ENCODE measurements at regions not wholly inside any gene's neighbourhood (a gene's known extent, or its start where the extent isn't known, plus 50 kb on each side); places are given as distances from the start of the nearest gene placed in this dataset.

DNA sequence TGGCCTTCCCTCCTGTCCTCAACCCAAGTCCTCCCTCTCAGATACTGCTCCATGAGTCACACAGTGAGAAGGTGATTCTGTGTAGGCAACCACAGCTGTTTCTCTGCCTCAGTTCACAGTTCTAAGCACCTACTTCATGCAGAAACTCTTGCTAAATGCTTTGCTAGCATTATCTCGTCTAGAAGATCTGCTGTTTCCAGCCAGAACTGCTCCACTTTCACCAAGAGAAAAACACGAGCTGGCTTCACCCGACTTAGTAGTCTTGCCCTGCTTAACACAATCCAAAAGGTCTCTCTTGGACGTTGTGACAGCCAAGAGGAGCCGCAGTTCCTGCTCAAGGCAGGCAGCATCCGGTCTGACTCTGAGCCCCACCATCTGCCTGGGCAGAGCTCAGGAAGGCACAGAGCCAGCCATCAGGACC lies 272.1 kb downstream of the UACA start:
- TF ChIP-seq CTCF (IDR thresholded peaks at IDR 0.05; ENCODE audit: low read depth, low read length), result no peak
- no peaks in the 10 kb centered on the region for H3K27me3 ChIP-seq (ENCODE audit: control insufficient read depth, insufficient read depth, low read length)
- H3K9me3 ChIP-seq (ENCODE audit: control insufficient read depth, insufficient read depth, low read length), result no peaks in the 10 kb centered on the region; the same call in 1 of the 2 replicates
- no peak overlapping the region for H3K27ac ChIP-seq (ENCODE audit: low read depth, low read length)
- DNase-seq (ENCODE audit: low read depth, low spot score), result no peak
- H3K4me3 ChIP-seq (ENCODE audit: low read depth, low read length), result no peak overlapping the region
- POLR2A ChIA-PET, result no interaction called here
- CTCF ChIA-PET, result interaction anchor here (0.7 to 1.3 kb wide), 2 partner anchors 915 to 1028 kb away, joined by 3 read pairs; no protein-coding TSS in a partner anchor

DNA sequence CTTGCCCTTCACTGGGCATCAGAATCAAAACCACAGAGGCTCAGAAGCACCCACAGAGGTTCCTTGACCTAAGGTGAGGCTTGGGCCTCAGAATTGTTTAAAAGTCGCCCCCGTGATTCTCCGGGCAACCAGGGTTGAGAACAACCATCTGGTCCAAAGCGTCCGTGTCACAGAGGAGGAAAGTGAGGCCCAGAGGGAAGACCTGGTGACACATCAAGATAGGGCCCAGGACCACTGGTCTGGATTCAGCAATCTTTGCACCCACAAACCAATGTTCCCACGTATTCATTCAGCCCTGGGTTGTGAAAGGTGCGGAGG lies 272.6 kb downstream of the UACA start:
- POLR2A ChIA-PET, result no interaction called here
- TF ChIP-seq CTCF (IDR thresholded peaks at IDR 0.05; ENCODE audit: low read depth, low read length), result no peak
- Histone ChIP-seq H3K27ac (ENCODE audit: low read depth, low read length) (no peak overlapping the region), H3K27me3 (ENCODE audit: control insufficient read depth, insufficient read depth, low read length) (no peaks in the 10 kb centered on the region), H3K9me3 (ENCODE audit: control insufficient read depth, insufficient read depth, low read length) (no peaks in the 10 kb centered on the region; the same call in 1 of the 2 replicates), H3K4me3 (ENCODE audit: low read depth, low read length) (no peak overlapping the region)
- DNase-seq (ENCODE audit: low read depth, low spot score), result no peak
- CTCF ChIA-PET, result no interaction called here

- TF ChIP-seq CTCF (IDR thresholded peaks at IDR 0.05; ENCODE audit: low read depth, low read length), result no peak
- ChIA-PET CTCF (interaction anchor here (3.2 to 3.3 kb wide), 3 partner anchors 15 to 1012 kb away, joined by 16 to 26 read pairs (median 25); no protein-coding TSS in a partner anchor), POLR2A (no interaction called here)
- Histone ChIP-seq H3K9me3 (ENCODE audit: control insufficient read depth, insufficient read depth, low read length) (no peaks in the 10 kb centered on the region; the same call in 1 of the 2 replicates), H3K27me3 (ENCODE audit: control insufficient read depth, insufficient read depth, low read length) (no peaks in the 10 kb centered on the region), H3K4me3 (ENCODE audit: low read depth, low read length) (no peak overlapping the region), H3K27ac (ENCODE audit: low read depth, low read length) (no peak overlapping the region)
- no peak for DNase-seq (ENCODE audit: low read depth, low spot score)
These were observed 273.1 kb downstream of the UACA start for GRCh38 chr15:70490148-70490837.

DNA sequence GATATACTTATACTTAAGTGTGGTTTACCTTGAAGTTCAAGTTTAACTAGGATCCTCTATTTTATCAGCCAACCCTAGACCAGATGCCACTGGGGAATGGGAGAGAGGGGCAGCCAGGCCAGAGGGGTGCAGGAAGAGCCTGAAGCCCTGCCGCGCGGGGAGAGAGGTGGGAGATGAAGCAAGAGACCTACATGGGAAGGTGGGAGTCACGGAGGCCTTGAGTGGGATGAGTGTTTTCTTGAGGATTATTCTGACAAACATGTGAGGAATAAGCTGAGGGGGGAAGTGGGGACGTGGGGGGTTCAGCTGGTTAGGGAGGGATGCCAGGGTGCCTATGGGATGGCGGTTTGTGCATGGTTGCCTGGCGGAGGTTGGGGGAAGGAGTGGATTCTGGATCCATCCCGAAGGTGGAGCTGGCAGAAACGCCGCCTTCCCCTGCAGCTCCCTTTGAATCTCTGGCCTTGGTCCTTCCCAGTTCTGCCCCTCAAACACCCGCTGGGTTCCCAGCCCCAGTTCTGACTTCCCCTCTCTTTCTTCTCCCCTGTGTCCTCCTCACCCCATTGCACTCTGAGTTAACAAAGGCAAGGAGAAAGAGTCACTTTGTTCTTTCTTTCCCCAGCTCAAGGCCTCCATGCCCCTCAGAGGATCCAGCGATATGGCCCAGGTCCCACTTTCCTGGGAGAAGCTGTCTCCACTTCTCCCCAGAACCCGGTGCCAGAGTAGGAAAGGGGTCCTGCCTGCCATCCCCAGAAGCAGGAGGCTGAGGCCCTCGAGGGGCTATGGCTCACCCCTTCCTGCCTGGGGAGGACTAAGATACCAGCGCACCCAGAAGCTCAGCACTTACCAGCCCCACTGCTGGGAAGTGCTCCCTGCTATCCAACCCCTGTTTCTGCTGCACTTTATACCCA lies 274.2 kb downstream of the UACA start:
- POLR2A ChIA-PET, result no interaction called here

More for the DNA sequence above, 274.2 kb downstream of the UACA start:
- no peak overlapping the region for H3K27ac ChIP-seq (ENCODE audit: low read depth, low read length)
- H3K9me3 ChIP-seq (ENCODE audit: control insufficient read depth, insufficient read depth, low read length), result peaks cover 2% of the 10 kb centered on the region
- CTCF ChIA-PET, result interaction anchor here (0.7 to 3.3 kb wide), 12 partner anchors 14 to 1011 kb away, joined by 3 to 26 read pairs (median 5); no protein-coding TSS in a partner anchor
- no peaks in the 10 kb centered on the region for H3K27me3 ChIP-seq (ENCODE audit: control insufficient read depth, insufficient read depth, low read length)
- no peak overlapping the region for H3K4me3 ChIP-seq (ENCODE audit: low read depth, low read length)
- no peak for TF ChIP-seq CTCF (IDR thresholded peaks at IDR 0.05; ENCODE audit: low read depth, low read length)
- DNase-seq (ENCODE audit: low read depth, low spot score), result no peak

Data from AG04450 (cell line).